ENCODE measurements at regions not wholly inside any gene's neighbourhood (a gene's known extent, or its start where the extent isn't known, plus 50 kb on each side); places are given as distances from the start of the nearest gene placed in this dataset.

GRCh38 chr11:19513253-19513652 is 199.4 kb upstream of the NAV2 start:
- DNase-seq (ENCODE audit: low read depth) = no peak

- no peak for DNase-seq (ENCODE audit: low read depth)
Measured at GRCh38 chr11:19512618-19513017, 200.0 kb upstream of the NAV2 start.

- DNase-seq (ENCODE audit: low read depth) = no peak
Measured at GRCh38 chr11:19511413-19512183, 201.0 kb upstream of the NAV2 start.

- no peak for DNase-seq (ENCODE audit: low read depth)
Measured at GRCh38 chr11:19511066-19511412, 201.6 kb upstream of the NAV2 start.

GRCh38 chr11:19510468-19510867 is 202.2 kb upstream of the NAV2 start:
- DNase-seq (ENCODE audit: low read depth) = no peak

- DNase-seq (ENCODE audit: low read depth) = no peak
Measured at GRCh38 chr11:19509215-19509614, 203.4 kb upstream of the NAV2 start.

- DNase-seq (ENCODE audit: low read depth) = no peak
Measured at GRCh38 chr11:19508165-19508564, 204.5 kb upstream of the NAV2 start.

GRCh38 chr11:19506816-19507486 is 205.7 kb upstream of the NAV2 start:
- no peak for DNase-seq (ENCODE audit: low read depth)

- no peak for DNase-seq (ENCODE audit: low read depth)
Measured at GRCh38 chr11:19502691-19503253, 209.9 kb upstream of the NAV2 start.

GRCh38 chr11:19501631-19502030 is 211.0 kb upstream of the NAV2 start:
- DNase-seq (ENCODE audit: low read depth) = no peak

GRCh38 chr11:19499999-19500398 is 212.6 kb upstream of the NAV2 start:
- DNase-seq (ENCODE audit: low read depth) = no peak

- DNase-seq (ENCODE audit: low read depth) = no peak
Measured at GRCh38 chr11:19499026-19499669, 213.5 kb upstream of the NAV2 start.

- no peak for DNase-seq (ENCODE audit: low read depth)
Measured at GRCh38 chr11:19493446-19494213, 219.0 kb upstream of the NAV2 start.

GRCh38 chr11:19482319-19483100 is 230.1 kb upstream of the NAV2 start:
- no peak for DNase-seq (ENCODE audit: low read depth)

GRCh38 chr11:19480540-19480939 is 232.1 kb upstream of the NAV2 start:
- no peak for DNase-seq (ENCODE audit: low read depth)

- DNase-seq (ENCODE audit: low read depth) = no peak
Measured at GRCh38 chr11:19478891-19479290, 233.7 kb upstream of the NAV2 start.

- no peak for DNase-seq (ENCODE audit: low read depth)
Measured at GRCh38 chr11:19474954-19475721, 234.4 kb upstream of the E2F8 start.

GRCh38 chr11:19474211-19474610 is 233.5 kb upstream of the E2F8 start:
- no peak for DNase-seq (ENCODE audit: low read depth)

- no peak for DNase-seq (ENCODE audit: low read depth)
Measured at GRCh38 chr11:19472679-19473078, 231.9 kb upstream of the E2F8 start.

- no peak for DNase-seq (ENCODE audit: low read depth)
Measured at GRCh38 chr11:19467904-19468303, 227.2 kb upstream of the E2F8 start.

- DNase-seq (ENCODE audit: low read depth) = no peak
Measured at GRCh38 chr11:19466314-19466713, 225.6 kb upstream of the E2F8 start.

All from non-pigmented ciliary epithelial cell (primary cell).